ENCODE measurements at regions not wholly inside any gene's neighbourhood (a gene's known extent, or its start where the extent isn't known, plus 50 kb on each side); places are given as distances from the start of the nearest gene placed in this dataset.
A peak's percentile ranks its signal among the peaks of the same experiment; 100 is the strongest.

- no peak for DNase-seq
Observed at GRCh38 chr1:116299248-116299647, 73.8 kb upstream of the ATP1A1 start.

- no peak for DNase-seq
Observed at GRCh38 chr1:116302281-116302680, 70.8 kb upstream of the ATP1A1 start.

- DNase-seq = no peak
Observed at GRCh38 chr1:116306102-116306501, 66.9 kb upstream of the ATP1A1 start.

GRCh38 chr1:116306840-116307442, 66.1 kb upstream of the ATP1A1 start:
- DNase-seq = no peak

- DNase-seq = no peak
Observed at GRCh38 chr1:116308276-116308675, 64.8 kb upstream of the ATP1A1 start.

- no peak for DNase-seq
Observed at GRCh38 chr1:116309090-116309870, 63.8 kb upstream of the ATP1A1 start.

GRCh38 chr1:116310180-116310579, 62.9 kb upstream of the ATP1A1 start:
- peak in 1 of 2 experiments; percentile 7 for DNase-seq

GRCh38 chr1:116311193-116311592, 61.9 kb upstream of the ATP1A1 start:
- no peak for DNase-seq

GRCh38 chr1:116311756-116312680, 61.0 kb upstream of the ATP1A1 start:
- DNase-seq = no peak

GRCh38 chr1:116312681-116313069, 60.4 kb upstream of the ATP1A1 start:
- no peak for DNase-seq

- no peak for DNase-seq
Observed at GRCh38 chr1:116313776-116314175, 59.3 kb upstream of the ATP1A1 start.

- DNase-seq = no peak
Observed at GRCh38 chr1:116314305-116314919, 58.6 kb upstream of the ATP1A1 start.

- DNase-seq = no peak
Observed at GRCh38 chr1:116316373-116316772, 56.7 kb upstream of the ATP1A1 start.

GRCh38 chr1:116318897-116319296, 54.1 kb upstream of the ATP1A1 start:
- DNase-seq = no peak

- DNase-seq = no peak
Observed at GRCh38 chr1:116320874-116321273, 52.2 kb upstream of the ATP1A1 start.

- no peak for DNase-seq
Observed at GRCh38 chr1:116321766-116322175, 51.3 kb upstream of the ATP1A1 start.

- no peak for DNase-seq
Observed at GRCh38 chr1:116322752-116323405, 50.2 kb upstream of the ATP1A1 start.

Measured in NCI-H524 (cell line).